GM12878 (cell line): ENCODE measurements at regions not wholly inside any gene's neighbourhood (a gene's known extent, or its start where the extent isn't known, plus 50 kb on each side); places are given as distances from the start of the nearest gene placed in this dataset.

Source experiments
- ATAC-seq: fragments of 200-7000 bp; cut with Tn5 transposase; 3 replicates; pipeline ENCODE4 v1.9.1; 2020; ENCODE audit warnings: mild to moderate bottlenecking, moderate library complexity
- BruUV-seq: library from RNA; stranded (reverse); fragments of 400-500 nt; replicated peaks from 2 replicates; lab custom pipeline; 2021; lab: Mats Ljungman, UMichigan
- CTCF ChIA-PET: fragments of 300-600 bp; sonication (Branson Sonifier 250); formaldehyde crosslinking; extraction: SDS; loops from one replicate; lab custom pipeline; 2021; ENCODE audit warnings: inconsistent platforms; lab: Yijun Ruan, JAX
- POLR2A ChIA-PET: fragments of 350-600 bp; formaldehyde crosslinking; extraction: SDS; loops from one replicate; lab custom pipeline; 2021; ENCODE audit warnings: inconsistent platforms; lab: Charles Lee
- RAD21 ChIA-PET: fragments of 300-600 bp; sonication (Branson Sonifier 250); formaldehyde crosslinking; loops from one replicate; lab custom pipeline; 2023; ENCODE audit warnings: antibody characterized with exemption; ENCODE audit not compliant: unreplicated experiment; lab: Charles Lee
- SMC1A ChIA-PET: fragments of 300-600 bp; sonication (Branson Sonifier 250); formaldehyde crosslinking; loops from one replicate; lab custom pipeline; 2023; ENCODE audit not compliant: unreplicated experiment, uncharacterized antibody; lab: Charles Lee
- DNase-seq: peaks from one replicate; pipeline ENCODE4 v3.0.0-alpha.2; 2011; ENCODE audit warnings: low read depth, low spot score
- FAIRE-seq: peaks from 3 replicates; lab custom pipeline; 2011; peaks lifted over from hg19 to GRCh38; lab: Jason Lieb, UNC
- H2AFZ ChIP-seq: 2 replicates; pipeline ENCODE4 v1.6.0; 2011; ENCODE audit warnings: low read depth, low read length, control low read depth; ENCODE audit not compliant: control insufficient read depth
- H3K27ac ChIP-seq: 2 replicates; pipeline ENCODE4 v1.5.1; 2011; ENCODE audit warnings: control low read depth; ENCODE audit not compliant: control insufficient read depth, insufficient read depth
- H3K27me3 ChIP-seq, 2 experiments: replicated peaks in 1 of 2; 2 replicates each; pipeline versions ENCODE4 v1.6.0 to v1.6.1; 2011; ENCODE audit warnings: low read length in 1 of 2; ENCODE audit not compliant: control insufficient read depth in 2 of 2, insufficient read depth in 2 of 2
- H3K36me3 ChIP-seq, 2 experiments: 2 replicates each; pipeline ENCODE4 v1.5.1; 2011; ENCODE audit warnings: low read length in 1 of 2; ENCODE audit not compliant: control insufficient read depth in 2 of 2, insufficient read depth in 2 of 2
- H3K4me1 ChIP-seq: 2 replicates; pipeline ENCODE4 v1.6.1; 2011; ENCODE audit warnings: mild to moderate bottlenecking, low read length, moderate library complexity, mixed read lengths; ENCODE audit not compliant: control insufficient read depth, insufficient read depth
- H3K4me2 ChIP-seq: 2 replicates; pipeline ENCODE4 v1.6.0; 2011; ENCODE audit warnings: control low read depth; ENCODE audit not compliant: control insufficient read depth, insufficient read depth
- H3K4me3 ChIP-seq: fragments of 200-600 bp; sonication (generic); 2 replicates; pipeline ENCODE4 v1.5.1; 2016
- H3K79me2 ChIP-seq: 2 replicates; pipeline ENCODE4 v1.6.0; 2011; ENCODE audit warnings: low read length; ENCODE audit not compliant: control insufficient read depth, insufficient read depth
- H3K9ac ChIP-seq: 2 replicates; pipeline ENCODE4 v1.8.0; 2011; ENCODE audit warnings: low read length, control low read depth, mixed read lengths; ENCODE audit not compliant: control insufficient read depth, insufficient read depth
- H3K9me3 ChIP-seq: replicated peaks from 3 replicates; pipeline ENCODE4 v1.5.1; 2011; ENCODE audit warnings: mild to moderate bottlenecking, low read length; ENCODE audit not compliant: control insufficient read depth, insufficient read depth
- H4K20me1 ChIP-seq: 2 replicates; pipeline ENCODE4 v1.6.0; 2011; ENCODE audit not compliant: control insufficient read depth, insufficient read depth
- BACH1 ChIP-seq: fragments of 450-650 bp; IDR thresholded peaks from 2 replicates; pipeline ENCODE4 v1.6.1; 2017; ENCODE audit warnings: mild to moderate bottlenecking, borderline replicate concordance
- CEBPZ ChIP-seq: fragments of 150-350 bp; IDR thresholded peaks from 2 replicates; pipeline ENCODE4 v1.6.1; 2016; ENCODE audit warnings: low read depth, low read length
- CHD4 ChIP-seq: fragments of 200-600 bp; sonication (generic); IDR thresholded peaks from 2 replicates; pipeline ENCODE4 v1.6.1; 2016; ENCODE audit warnings: mild to moderate bottlenecking
- ESRRA ChIP-seq: IDR thresholded peaks from 2 replicates; pipeline ENCODE4 v1.6.1; 2012; ENCODE audit warnings: mild to moderate bottlenecking, low read length, improper control_type of control experiment
- GABPA ChIP-seq: IDR thresholded peaks from 2 replicates; pipeline ENCODE4 v1.6.1; 2014; ENCODE audit warnings: antibody characterized with exemption, low read depth, mild to moderate bottlenecking, inconsistent platforms
- HSF1 ChIP-seq: fragments of 150-350 bp; IDR thresholded peaks from 2 replicates; pipeline ENCODE4 v1.6.1; 2014; ENCODE audit warnings: mild to moderate bottlenecking, low read depth, low read length
- MTA2 ChIP-seq: fragments of 450-650 bp; IDR thresholded peaks from 2 replicates; pipeline ENCODE4 v1.6.1; 2016; ENCODE audit warnings: low read depth, mild to moderate bottlenecking, moderate library complexity
- SUZ12 ChIP-seq: fragments of 200-600 bp; sonication (generic); IDR thresholded peaks from one replicate; pipeline ENCODE4 v1.6.1; 2018; ENCODE audit warnings: antibody characterized with exemption, mild to moderate bottlenecking; ENCODE audit not compliant: unreplicated experiment
- ZBTB4 ChIP-seq: fragments of 450-650 bp; formaldehyde crosslinking; IDR thresholded peaks from 2 replicates; pipeline ENCODE4 v1.4.0; 2022; ENCODE audit warnings: mild to moderate bottlenecking, moderate library complexity
- WGBS: methylation state at CpG from one replicate; pipeline ENCODE4 v1.1.6; 2016; ENCODE audit warnings: low lambda C conversion rate; ENCODE audit not compliant: insufficient replicate concordance, insufficient coverage; ENCODE audit errors: missing lambda C conversion rate; 5-methylcytosine and 5-hydroxymethylcytosine counted together
- in situ Hi-C: fragments of 300-500 bp; cut with MboI; formaldehyde crosslinking; loops from 9 replicates; pipeline ENCODE4 v1.14.3; 2018; ENCODE audit warnings: mixed read lengths
- intact Hi-C: fragments of 100-400 bp; cut with micrococcal nuclease; formaldehyde crosslinking; loops from one replicate; pipeline ENCODE4 v1.14.2; 2022; ENCODE audit not compliant: unreplicated experiment
- TF ChIP-seq, protein P1 (sequence below): IDR thresholded peaks from 2 replicates; pipeline ENCODE4 v1.6.1; 2012; ENCODE audit warnings: low read length, inconsistent platforms
- TF ChIP-seq, protein P2 (sequence below): fragments of 450-650 bp; IDR thresholded peaks from 2 replicates; pipeline ENCODE4 v1.6.1; 2018; ENCODE audit warnings: mild to moderate bottlenecking, low read depth, moderate library complexity; ENCODE audit not compliant: partially characterized antibody

DNA sequence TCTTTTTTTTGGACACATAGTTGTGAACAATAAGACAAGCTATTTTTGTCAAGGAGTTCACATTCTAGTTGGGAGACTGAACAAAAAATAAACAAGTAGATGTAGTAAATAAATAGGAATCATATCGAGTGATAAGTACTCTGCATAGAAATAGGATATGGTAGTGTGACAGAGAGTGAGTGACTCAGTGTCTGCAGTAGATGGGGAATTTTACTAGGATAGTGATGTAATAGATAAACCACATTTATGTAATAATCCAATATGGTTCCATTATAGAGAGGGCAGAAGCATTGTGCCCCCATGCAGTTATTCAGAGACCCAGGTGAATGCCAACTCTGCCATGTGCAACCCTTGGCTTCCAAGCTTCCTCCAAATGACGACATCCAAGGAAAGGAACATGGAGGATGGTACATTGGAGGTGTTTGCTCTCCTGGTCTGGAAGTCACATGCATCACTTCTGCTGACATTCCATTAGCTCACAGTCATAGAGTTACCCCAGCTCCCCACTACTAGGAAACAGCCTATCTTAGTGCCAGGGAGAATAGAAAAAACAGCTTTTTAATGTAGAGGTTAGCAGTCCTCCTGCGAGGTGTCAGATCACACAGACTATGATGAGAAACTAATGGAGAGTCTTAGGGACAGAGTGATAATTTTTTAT, 595.4 kb downstream of the NYAP2 start:
- H3K36me3 ChIP-seq, result no peaks in the 10 kb centered on the region
- H3K9ac ChIP-seq, result no peak overlapping the region
- SMC1A ChIA-PET, result interaction anchor here (1.0 to 1.3 kb wide), 2 partner anchors 12 to 15 kb away, joined by 3 to 6 read pairs; no protein-coding TSS in a partner anchor
- RAD21 ChIA-PET, result no interaction called here
- no peaks in the 10 kb centered on the region for H3K9me3 ChIP-seq
- DNase-seq (no peak), FAIRE-seq (no peak), ATAC-seq (no peak)
- no peak overlapping the region for H3K4me2 ChIP-seq
- H3K4me1 ChIP-seq, result no peaks in the 10 kb centered on the region
- POLR2A ChIA-PET, result no interaction called here
- H2AFZ ChIP-seq, result no peak overlapping the region
- 18% methylated on average over 3 of the region's 3 CpGs for WGBS
- no peaks in the 10 kb centered on the region for H4K20me1 ChIP-seq
- CTCF ChIA-PET, result no interaction called here
- no TSS peak for BruUV-seq
- H3K79me2 ChIP-seq, result no peaks in the 10 kb centered on the region
- H3K27ac ChIP-seq, result no peak overlapping the region
- in situ Hi-C loops (no loop called here), intact Hi-C loops (no loop called here)
- no peaks in the 10 kb centered on the region for H3K27me3 ChIP-seq
- no peak overlapping the region for H3K4me3 ChIP-seq
- TF ChIP-seq SUZ12 (no peak), ZBTB4 (CRISPR knock-in tag) (no peak), MTA2 (no peak), HSF1 (no peak), CEBPZ (no peak), CHD4 (no peak), BACH1 (no peak), GABPA (no peak), ESRRA (no peak)
- TF ChIP-seq, protein P1, sequence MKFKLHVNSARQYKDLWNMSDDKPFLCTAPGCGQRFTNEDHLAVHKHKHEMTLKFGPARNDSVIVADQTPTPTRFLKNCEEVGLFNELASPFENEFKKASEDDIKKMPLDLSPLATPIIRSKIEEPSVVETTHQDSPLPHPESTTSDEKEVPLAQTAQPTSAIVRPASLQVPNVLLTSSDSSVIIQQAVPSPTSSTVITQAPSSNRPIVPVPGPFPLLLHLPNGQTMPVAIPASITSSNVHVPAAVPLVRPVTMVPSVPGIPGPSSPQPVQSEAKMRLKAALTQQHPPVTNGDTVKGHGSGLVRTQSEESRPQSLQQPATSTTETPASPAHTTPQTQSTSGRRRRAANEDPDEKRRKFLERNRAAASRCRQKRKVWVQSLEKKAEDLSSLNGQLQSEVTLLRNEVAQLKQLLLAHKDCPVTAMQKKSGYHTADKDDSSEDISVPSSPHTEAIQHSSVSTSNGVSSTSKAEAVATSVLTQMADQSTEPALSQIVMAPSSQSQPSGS, result no peak
- TF ChIP-seq, protein P2, sequence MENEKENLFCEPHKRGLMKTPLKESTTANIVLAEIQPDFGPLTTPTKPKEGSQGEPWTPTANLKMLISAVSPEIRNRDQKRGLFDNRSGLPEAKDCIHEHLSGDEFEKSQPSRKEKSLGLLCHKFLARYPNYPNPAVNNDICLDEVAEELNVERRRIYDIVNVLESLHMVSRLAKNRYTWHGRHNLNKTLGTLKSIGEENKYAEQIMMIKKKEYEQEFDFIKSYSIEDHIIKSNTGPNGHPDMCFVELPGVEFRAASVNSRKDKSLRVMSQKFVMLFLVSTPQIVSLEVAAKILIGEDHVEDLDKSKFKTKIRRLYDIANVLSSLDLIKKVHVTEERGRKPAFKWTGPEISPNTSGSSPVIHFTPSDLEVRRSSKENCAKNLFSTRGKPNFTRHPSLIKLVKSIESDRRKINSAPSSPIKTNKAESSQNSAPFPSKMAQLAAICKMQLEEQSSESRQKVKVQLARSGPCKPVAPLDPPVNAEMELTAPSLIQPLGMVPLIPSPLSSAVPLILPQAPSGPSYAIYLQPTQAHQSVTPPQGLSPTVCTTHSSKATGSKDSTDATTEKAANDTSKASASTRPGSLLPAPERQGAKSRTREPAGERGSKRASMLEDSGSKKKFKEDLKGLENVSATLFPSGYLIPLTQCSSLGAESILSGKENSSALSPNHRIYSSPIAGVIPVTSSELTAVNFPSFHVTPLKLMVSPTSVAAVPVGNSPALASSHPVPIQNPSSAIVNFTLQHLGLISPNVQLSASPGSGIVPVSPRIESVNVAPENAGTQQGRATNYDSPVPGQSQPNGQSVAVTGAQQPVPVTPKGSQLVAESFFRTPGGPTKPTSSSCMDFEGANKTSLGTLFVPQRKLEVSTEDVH, result no peak
